ENCODE measurements at regions not wholly inside any gene's neighbourhood (a gene's known extent, or its start where the extent isn't known, plus 50 kb on each side); places are given as distances from the start of the nearest gene placed in this dataset.

- TF ChIP-seq CTCF (IDR thresholded peaks at IDR 0.05) (no peak), POLR2A (IDR thresholded peaks at IDR 0.05) (no peak), POLR2AphosphoS5 (IDR thresholded peaks at IDR 0.05) (no peak)
Observed at GRCh38 chr1:29934255-29934772, 698.0 kb downstream of the PTPRU start.
